Astrocyte of the spinal cord (primary cell): ENCODE measurements at regions not wholly inside any gene's neighbourhood (a gene's known extent, or its start where the extent isn't known, plus 50 kb on each side); places are given as distances from the start of the nearest gene placed in this dataset.

Experiments
- DNase-seq: peaks from one replicate; pipeline ENCODE4 v3.0.0; 2011; ENCODE audit warnings: low read depth, low spot score
- H3K4me3 ChIP-seq: 2 replicates; pipeline ENCODE4 v1.5.1; 2011; ENCODE audit warnings: low read depth, mild to moderate bottlenecking, low read length, moderate library complexity
- in situ Hi-C: cut with HindIII; loops from 2 replicates; pipeline ENCODE4 v1.10.0; 2017; ENCODE audit warnings: low sequenced_read_pairs
- TF ChIP-seq, protein P1 (sequence below): IDR thresholded peaks from 2 replicates; pipeline ENCODE4 v1.5.1; 2012; ENCODE audit warnings: low read depth, mild to moderate bottlenecking, low read length, inconsistent platforms

DNA sequence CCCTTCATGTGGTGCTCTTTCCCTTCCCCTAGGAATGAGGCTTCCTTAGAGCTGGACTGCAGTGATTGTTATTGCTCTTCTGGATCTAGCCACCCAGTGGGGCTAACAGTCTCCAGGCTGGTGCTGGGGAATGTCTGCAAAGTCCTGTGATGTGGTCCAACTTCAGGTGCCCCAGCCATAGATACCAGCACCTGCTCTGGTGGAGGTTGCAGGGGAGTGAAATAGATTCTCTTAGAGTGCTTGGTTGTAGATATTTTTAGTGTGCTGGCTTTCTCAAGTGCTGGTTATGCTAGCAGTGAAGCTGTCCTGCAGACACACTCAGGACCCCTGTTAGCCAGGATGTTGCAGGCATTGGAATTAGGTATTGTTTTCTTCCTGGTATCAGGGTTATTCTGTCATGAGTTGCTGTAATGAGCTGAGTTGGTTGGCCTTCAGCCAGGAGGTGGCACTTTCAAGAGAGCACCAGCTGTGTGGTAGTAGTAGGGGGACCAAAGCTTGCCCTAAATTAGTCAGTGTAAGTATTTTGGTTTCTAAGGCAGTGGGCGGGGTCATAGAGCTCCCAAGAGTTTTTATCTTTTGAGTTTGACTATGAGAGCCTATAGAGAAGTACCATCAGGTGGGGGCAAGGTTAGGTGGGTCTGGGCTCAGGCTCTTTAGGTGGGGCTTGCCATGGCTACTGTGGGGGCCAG lies 317.5 kb upstream of the SGO1 start:
- in situ Hi-C loops = no loop called here

DNA sequence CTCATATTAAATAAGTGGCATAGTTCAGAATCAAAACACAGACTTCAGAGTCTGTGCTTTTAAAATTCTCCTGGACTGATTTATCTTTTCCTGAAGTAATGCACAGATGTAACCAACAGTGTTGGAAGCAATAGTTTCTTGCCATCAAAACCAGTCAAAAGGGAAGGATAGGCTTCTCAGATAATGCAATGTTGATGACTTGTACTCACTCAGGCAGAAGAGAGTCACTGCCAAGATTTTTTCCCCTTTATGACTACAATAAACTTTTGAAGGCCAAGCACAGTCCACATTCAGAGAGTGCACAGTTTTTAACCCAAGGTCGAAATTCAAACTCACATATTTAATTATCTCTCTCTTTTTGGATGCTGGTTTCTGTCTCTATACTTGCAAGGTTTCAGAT lies 305.0 kb upstream of the SGO1 start:
- H3K4me3 ChIP-seq = no peak overlapping the region
- in situ Hi-C loops = no loop called here
- TF ChIP-seq, protein P1, sequence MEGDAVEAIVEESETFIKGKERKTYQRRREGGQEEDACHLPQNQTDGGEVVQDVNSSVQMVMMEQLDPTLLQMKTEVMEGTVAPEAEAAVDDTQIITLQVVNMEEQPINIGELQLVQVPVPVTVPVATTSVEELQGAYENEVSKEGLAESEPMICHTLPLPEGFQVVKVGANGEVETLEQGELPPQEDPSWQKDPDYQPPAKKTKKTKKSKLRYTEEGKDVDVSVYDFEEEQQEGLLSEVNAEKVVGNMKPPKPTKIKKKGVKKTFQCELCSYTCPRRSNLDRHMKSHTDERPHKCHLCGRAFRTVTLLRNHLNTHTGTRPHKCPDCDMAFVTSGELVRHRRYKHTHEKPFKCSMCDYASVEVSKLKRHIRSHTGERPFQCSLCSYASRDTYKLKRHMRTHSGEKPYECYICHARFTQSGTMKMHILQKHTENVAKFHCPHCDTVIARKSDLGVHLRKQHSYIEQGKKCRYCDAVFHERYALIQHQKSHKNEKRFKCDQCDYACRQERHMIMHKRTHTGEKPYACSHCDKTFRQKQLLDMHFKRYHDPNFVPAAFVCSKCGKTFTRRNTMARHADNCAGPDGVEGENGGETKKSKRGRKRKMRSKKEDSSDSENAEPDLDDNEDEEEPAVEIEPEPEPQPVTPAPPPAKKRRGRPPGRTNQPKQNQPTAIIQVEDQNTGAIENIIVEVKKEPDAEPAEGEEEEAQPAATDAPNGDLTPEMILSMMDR = no peak
- peak; percentile 20 for DNase-seq

More for the DNA sequence above, 317.5 kb upstream of the SGO1 start:
- DNase-seq = no peak
- TF ChIP-seq, protein P1 = no peak
- no peak overlapping the region for H3K4me3 ChIP-seq

DNA sequence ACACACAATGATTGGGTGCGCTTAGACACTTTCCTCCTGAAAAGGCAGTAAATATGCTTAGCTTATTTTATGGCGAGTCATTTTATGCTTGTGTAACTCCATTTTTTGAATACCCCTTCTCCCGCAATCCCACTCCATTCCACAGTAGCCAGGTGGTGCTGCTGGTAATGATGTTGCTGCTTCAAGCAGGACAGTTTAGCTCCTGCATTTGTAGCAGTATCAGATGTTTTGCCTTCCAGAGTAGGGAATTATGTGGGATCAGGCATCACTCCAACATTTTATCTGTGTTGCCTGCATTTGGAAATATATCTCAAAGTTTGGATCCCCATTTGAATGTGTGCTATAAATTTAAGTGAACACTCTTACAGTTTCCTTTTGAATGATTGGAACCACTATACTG lies 302.1 kb upstream of the SGO1 start:
- in situ Hi-C loops = no loop called here
- H3K4me3 ChIP-seq = no peak overlapping the region
- TF ChIP-seq, protein P1 = no peak
- peak; percentile 8 for DNase-seq

DNA sequence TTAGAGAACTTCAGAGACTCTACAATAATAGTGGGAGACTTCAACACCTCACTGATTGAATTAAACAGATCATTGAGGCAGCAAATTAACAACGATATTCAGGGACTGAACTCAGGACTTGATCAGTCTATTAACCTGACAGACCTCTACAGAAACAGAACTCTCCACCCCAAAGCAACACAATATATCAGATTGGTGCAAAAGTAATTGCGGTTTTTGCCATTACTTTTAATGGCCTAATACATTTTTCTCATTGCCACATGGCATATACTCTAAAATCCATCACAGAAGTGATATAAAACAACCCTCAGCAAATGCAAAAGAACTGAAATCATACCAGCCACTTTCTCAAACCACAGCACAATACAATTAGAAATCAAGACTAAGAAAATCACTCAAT lies 298.1 kb upstream of the SGO1 start:
- TF ChIP-seq, protein P1 = no peak
- no peak for DNase-seq
- in situ Hi-C loops = no loop called here
- H3K4me3 ChIP-seq = no peak overlapping the region

DNA sequence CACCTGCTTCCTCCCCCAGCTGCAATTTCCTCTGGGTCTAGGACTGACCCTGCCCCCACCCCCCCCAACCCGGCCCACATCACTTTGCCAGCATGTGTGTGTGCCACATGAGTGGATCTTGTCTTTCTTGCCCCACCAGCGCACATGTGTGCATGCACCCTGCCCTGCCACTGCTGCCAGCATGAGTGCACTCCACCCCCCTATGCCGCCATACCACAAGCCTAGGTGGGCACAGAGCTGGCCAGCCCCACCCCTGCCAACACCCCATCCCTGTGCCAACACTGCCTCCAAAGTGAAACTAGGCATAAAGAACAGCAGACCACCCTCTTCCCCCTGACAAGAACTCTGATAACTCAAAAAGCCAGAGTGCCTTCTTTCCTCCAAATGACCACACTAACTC lies 296.3 kb upstream of the SGO1 start:
- DNase-seq = no peak
- TF ChIP-seq, protein P1 = no peak
- in situ Hi-C loops = no loop called here
- no peak overlapping the region for H3K4me3 ChIP-seq

DNA sequence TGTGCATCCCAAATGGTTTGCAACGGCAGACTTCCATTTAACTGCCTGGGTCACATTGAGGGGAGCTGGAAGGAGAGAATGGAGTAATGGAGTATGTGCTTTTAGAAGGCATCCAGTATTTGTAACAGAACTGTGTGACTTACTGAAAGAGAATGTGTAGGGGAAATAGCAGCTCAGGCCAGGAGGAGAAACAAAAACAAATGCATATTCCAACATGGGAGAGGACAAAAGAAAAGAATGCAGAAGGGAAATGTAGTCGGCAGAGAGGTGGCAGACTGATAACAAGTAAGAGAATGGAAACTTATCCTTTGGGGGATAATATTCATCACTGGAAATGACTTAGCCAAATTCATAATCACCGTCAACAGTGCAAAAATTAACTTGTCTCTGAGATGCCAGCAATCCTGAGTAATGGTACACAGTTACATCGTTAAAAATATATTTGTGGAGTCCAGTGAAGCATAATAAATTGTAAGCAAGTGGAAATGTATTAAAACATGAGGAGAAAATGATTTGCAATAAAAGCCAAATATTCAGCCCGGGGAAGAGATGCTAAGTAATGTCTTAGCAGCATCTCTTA lies 294.9 kb upstream of the SGO1 start:
- TF ChIP-seq, protein P1 = no peak
- no peak overlapping the region for H3K4me3 ChIP-seq
- in situ Hi-C loops = no loop called here
- peak; percentile 46 for DNase-seq
